ENCODE measurements at regions not wholly inside any gene's neighbourhood (a gene's known extent, or its start where the extent isn't known, plus 50 kb on each side); places are given as distances from the start of the nearest gene placed in this dataset.
"Not testable (repeated sequence)": the region's sequence is repeated elsewhere in the genome, so short reads cannot be mapped to it uniquely, and the experiment has no call there.

GRCh38 chr18:75723521-75724340 lies 296.2 kb upstream of the SMIM21 start:
- no peak for DNase-seq

DNA sequence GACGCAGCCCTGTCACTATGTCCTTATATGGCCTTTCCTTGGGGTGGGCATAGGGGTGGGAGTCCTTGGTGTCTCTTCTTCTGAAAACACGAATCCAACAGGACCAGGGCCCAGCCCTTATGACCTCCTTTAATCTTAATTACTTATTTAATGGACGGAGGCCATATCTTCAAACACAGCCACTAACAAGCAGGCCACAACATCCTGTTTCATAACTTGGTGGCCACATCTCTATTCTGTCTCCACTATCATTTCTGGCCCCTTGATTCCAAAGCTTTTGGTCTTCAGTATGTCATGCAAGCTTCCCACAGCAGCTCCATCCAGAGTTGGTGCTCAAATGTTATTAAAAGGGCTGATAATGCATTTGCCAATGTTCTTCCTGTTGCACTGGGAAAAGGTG lies 287.3 kb upstream of the SMIM21 start:
- DNase-seq, result no peak

GRCh38 chr18:75712124-75712867 lies 284.8 kb upstream of the SMIM21 start:
- DNase-seq, result not testable (repeated sequence)

DNA sequence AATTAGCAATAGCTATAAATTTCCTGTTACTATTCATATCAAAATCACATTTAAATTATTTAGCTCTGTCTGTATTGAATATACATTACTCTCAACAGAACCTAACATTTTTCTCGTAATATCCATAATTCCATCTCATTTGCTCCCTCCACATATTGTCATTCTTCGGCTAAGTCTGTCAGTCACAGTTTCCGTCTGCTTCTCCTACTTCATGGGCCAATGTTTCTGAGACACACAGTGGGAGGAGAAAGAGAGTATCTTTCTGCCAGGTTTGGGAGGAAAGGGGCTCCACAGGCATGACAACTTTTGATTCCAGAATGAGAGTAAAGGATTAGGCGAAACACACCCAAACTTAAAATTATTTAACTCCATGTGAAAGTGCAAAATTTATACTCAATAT lies 273.1 kb upstream of the SMIM21 start:
- no peak for DNase-seq

GRCh38 chr18:75698861-75699260 lies 271.4 kb upstream of the SMIM21 start:
- DNase-seq, result no peak

GRCh38 chr18:75697493-75697892 lies 270.0 kb upstream of the SMIM21 start:
- DNase-seq, result no peak

- DNase-seq, result no peak
These were observed 268.9 kb upstream of the SMIM21 start for GRCh38 chr18:75696391-75696790.

- DNase-seq, result no peak
These were observed 266.8 kb upstream of the SMIM21 start for GRCh38 chr18:75694292-75694691.

DNA sequence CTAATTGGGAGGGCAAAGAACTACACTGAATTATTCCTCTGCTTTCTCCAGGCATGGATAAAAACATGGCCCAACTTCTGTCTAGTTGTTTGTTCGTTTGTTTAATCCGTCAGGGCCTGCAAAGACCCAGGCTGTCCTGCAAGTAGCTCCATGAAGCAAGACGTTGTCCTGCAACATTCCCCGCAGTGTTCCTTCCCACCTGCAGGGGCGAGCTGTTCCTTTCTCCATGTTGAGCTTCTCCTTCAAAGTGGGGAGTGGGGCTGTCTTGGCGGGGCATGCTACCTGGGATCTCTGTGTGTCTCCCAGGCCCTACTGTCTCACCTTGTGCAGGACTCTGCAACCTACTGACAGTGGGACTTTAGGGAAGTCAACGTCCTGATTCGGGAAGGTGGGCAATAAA lies 264.0 kb upstream of the SMIM21 start:
- DNase-seq, result no peak

DNA sequence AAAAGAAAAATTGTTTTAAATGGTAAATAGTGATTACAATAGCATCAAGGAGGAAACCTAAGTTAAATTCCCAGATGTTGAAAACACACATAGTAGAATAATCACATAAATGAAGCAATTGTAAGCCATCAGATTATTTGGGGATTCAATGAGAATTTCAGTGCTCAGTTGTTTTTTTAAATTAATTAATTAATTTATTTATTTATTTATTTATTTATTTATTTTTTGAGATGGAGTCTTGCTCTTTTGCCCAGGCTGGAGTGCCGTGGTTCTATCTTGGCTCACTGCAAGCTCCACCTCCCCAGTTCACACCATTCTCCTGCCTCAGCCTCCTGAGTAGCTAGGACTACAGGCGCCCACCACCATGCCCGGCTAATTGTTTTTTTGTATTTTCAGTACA lies 262.8 kb upstream of the SMIM21 start:
- DNase-seq, result not testable (repeated sequence)

DNA sequence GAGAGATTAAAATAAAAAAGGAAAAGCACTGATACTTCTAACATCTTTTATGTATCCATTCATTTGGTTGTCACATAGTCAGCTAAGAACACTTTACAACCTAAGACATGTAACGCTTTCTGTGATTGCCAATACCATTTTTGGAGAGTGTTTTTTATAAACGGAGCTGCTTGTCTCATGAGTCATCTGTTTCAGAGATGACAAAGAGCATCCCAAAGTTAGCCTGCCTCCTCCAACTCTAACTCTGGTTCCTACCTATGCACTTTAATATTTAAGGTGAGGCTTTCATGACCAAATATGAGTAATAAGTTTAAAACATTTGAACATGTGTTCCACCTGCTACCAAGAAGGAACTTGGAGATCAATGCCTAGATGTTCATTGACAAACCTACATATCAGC lies 260.1 kb upstream of the SMIM21 start:
- DNase-seq, result no peak

DNA sequence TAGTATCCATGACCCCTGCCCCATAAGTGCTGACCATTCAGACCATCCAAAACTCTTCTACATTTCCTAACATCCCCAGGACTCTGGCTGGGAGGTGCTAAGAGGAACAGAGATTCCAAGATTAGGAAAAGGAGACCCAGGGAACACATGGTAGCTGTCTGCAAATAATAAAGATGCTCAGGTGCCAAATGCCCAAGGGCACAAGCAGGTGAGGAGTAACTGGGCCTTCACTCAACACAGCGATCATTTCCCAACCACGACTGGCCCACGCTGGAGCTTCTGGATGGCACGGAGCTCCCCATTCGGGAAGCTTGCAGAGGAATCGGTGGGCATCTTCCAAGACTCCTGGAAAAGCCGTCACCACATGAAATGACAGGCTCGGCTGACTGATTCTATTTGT lies 255.9 kb upstream of the SMIM21 start:
- DNase-seq, result no peak

- DNase-seq, result no peak
These were observed 254.1 kb upstream of the SMIM21 start for GRCh38 chr18:75681538-75682115.

DNA sequence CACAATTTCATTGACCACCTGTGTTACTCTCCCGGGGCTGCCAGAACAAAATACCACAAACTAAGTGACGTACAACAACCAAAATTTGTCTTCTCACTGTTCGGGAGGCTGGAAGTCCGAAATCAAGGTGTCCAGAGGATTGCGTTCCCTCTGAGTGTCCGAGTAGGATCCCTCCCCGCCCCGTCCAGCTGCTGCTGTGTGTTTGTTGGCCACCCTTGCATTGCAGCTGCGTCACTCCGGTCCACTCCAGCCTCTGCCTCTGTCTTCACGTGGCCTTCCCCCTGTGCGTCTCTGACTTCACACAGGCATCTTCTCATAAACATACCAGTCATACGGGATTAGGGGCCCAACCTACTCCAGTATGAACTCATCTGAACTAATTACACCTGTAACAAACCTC lies 251.8 kb upstream of the SMIM21 start:
- peak; percentile 56 for DNase-seq

DNA sequence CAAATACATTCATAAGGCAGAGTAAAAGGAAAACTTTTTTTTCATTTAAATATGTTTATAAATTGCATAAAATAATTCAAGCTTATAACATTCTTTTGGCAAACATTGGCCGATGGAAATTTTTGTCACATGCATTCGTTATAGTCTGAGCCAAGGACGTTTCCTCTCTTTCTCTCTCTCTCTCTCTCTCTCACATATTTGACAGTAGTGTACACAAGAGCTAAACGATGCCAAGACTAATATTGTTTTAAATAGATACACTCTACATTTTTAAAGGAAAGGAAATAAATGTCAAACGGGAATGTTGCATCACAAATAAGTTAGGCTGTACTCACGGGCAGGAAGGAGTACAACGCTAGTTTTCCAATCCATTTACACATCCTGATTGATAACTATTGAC lies 251.1 kb upstream of the SMIM21 start:
- no peak for DNase-seq

- no peak for DNase-seq
These were observed 250.4 kb upstream of the SMIM21 start for GRCh38 chr18:75677696-75678455.

GRCh38 chr18:75660932-75661331 lies 233.4 kb upstream of the SMIM21 start:
- no peak for DNase-seq

- no peak for DNase-seq
These were observed 232.1 kb upstream of the SMIM21 start for GRCh38 chr18:75659535-75660023.

DNA sequence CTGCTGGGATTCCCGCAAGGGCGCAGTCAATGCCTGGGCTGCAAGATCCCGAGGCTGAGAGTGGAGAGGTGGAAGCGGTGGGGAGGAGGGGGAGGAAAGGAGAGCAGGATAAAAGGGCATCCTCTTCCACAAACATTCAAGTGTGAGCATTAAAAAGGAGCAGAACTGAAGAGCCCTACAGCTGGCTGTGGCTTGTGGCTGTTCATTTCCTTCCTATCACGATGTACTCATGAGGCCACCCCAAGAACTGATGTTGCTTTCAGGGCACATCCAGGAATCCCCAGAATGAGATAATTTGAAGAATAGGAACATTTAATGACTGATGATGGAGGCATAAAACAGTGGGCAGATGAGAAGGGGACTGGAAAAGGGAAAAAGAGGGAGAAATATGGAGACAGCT lies 230.8 kb upstream of the SMIM21 start:
- DNase-seq, result no peak

GRCh38 chr18:75656563-75657247 lies 229.2 kb upstream of the SMIM21 start:
- DNase-seq, result no peak

DNA sequence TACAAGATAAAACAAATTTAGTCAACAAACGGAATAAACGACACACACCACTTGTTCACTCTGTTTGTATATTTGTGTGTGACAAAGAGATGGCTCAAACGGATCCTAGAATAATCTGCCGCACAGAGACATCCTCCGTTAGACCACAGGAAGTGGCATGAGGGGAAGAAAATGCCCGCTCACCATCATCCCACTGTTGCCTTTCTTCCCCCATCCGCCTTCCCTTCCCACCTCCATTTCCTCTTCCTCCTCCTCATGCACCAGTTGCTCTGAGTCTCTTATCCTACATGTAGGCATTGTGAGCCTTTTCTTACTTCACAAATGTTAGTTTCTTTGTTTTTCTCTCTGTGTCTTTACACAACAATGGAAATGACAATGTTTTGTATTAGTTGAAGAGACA lies 228.5 kb upstream of the SMIM21 start:
- DNase-seq, result no peak
